ENCODE measurements at regions not wholly inside any gene's neighbourhood (a gene's known extent, or its start where the extent isn't known, plus 50 kb on each side); places are given as distances from the start of the nearest gene placed in this dataset.

- ATAC-seq = no peak
These were observed 51.2 kb upstream of the C1QTNF7 start for GRCh38 chr4:15376594-15376993.
